Fibroblast of skin of back (primary cell): ENCODE measurements at regions not wholly inside any gene's neighbourhood (a gene's known extent, or its start where the extent isn't known, plus 50 kb on each side); places are given as distances from the start of the nearest gene placed in this dataset.

ENCODE experiments used
- DNase-seq: peaks from one replicate; pipeline ENCODE4 v3.0.0-alpha.2; 2013

GRCh38 chr6:19415605-19416326 is 421.4 kb upstream of the ID4 start:
- peak; percentile 88 for DNase-seq

DNA sequence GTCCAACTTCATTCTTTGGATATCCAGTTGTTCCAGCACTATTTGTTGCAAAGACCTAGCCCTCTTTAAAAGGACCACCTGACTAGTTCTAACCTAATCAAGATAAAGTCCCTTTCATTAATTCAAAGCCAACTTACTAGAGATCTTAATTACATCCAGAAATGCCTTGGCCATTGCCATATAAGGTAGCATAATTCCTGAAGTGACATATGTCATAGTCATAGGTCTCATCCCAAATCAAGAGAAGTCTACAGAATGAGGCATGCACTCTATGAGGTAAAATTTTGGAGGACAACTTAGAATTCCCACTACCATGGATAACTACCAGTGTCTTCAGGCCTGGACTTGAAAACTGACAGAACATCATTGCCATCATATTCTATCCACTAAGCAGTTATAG is 420.4 kb upstream of the ID4 start:
- DNase-seq = no peak

GRCh38 chr6:19417713-19418112 is 419.5 kb upstream of the ID4 start:
- peak; percentile 31 for DNase-seq

GRCh38 chr6:19424853-19425252 is 412.3 kb upstream of the ID4 start:
- DNase-seq = no peak

GRCh38 chr6:19427548-19427947 is 409.6 kb upstream of the ID4 start:
- DNase-seq = no peak

- DNase-seq = peak; percentile 20
These were observed 404.1 kb upstream of the ID4 start for GRCh38 chr6:19432966-19433498.

- DNase-seq = no peak
These were observed 403.1 kb upstream of the ID4 start for GRCh38 chr6:19434065-19434464.

DNA sequence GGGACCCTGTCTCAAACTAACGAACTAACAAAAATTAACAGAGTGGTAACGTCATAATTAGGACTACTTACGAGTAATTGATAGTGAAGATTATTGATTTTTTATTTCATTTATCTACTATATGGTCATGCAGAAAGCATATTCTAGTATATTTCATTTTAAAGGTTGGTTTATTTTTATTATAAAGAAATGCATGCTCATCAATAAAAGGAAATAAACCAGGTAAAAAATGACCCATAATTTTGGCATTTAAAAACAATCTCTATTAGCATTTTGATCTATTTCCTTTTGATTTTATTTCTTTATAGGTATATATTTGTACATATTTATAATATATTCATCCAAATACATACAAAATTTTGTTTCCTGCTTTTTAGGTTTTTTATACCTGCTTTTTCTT is 401.4 kb upstream of the ID4 start:
- DNase-seq = no peak

DNA sequence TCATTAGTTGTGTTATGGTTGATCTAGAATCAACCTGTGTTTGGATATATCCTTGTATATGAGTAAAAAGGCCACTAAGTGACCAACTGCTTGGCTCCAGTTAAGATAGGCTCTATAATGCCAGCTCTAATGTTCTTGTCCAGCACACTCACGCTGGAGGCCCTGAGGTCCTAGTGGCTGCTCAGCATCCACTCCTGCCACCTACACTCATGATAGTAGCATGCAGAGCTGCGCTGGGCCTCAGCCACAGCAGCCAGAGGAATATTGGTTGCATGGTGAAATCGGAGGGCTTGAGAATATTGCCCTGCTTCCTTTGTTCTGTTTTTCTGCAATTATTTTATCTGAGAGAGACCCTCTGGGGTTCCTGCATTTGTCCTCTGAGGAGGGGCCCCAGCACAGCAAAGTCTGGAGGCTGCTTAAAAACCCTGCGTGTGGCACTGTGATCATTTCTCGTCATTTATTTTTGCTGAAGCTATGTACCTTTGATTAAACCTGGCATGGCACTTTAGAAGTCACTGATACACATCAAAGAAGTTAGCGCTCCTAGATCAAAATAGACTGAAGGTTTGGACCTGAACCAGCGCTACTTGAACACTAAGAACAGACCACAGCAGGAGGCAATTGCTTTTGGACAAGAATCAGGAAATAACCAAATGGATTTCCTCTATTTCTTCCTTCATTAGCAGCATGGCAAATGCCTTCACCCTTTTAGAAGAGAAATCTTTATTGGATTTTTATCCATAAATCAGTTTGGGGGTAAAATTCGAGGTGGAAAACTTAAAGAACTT is 398.4 kb upstream of the ID4 start:
- DNase-seq = no peak

GRCh38 chr6:19440531-19440930 is 396.6 kb upstream of the ID4 start:
- no peak for DNase-seq

DNA sequence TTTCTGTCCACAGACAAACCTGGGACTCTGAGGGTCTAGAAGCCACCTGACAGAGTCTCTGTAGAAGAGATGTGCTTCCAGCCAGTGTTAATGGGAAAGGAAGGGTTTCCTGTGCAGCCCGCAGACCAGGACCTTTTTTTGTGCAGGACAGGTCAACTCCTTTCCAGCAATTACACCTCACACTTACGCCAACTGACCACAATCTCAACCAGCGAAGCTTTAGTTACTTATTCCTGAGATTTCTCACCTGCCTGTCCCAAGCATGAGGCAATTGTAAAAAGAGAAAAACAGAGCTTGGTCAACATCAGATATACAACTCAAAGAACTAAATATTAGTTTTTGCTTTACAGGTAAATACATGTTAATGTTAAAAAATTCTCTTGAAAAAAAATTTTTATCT is 393.8 kb upstream of the ID4 start:
- no peak for DNase-seq

DNA sequence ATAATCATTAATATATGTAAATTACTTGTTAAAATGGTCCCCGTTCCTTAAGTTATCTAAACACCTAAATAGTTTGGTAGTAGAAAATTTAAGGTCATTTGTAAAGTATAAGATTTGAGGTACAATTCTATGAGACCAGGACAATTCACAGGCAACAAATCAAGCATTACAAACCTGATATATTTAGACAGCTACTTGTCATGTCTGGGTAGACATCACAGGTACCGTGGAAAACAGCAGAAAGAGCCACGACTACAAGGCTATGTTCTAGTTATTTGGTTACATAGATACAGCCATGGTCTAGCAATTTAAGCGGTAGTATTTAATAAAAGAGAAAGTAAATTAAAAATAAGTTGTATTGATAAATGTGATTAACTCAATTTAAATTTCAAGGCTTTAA is 393.1 kb upstream of the ID4 start:
- no peak for DNase-seq

GRCh38 chr6:19444481-19444880 is 392.7 kb upstream of the ID4 start:
- peak; percentile 71 for DNase-seq

- DNase-seq = peak; percentile 55
These were observed 390.6 kb upstream of the ID4 start for GRCh38 chr6:19446570-19446969.

DNA sequence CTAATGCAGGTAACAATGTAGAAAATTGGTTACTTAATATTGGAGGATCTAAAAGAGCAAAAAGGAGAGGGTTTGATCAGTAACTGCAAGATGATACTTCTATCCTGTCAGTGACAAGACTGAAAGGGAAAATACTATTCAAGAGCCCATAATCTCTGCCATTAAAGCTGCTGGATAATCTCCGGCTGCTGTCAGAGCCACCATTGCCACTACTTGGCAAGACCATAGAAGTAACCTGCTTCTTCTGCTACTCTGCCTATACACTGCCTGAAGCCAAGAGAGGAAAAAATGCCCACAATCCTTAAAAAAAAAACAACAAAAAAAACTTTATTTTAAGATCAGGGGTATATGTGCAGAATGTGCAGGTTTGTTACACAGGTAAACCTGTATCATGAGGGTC is 386.5 kb upstream of the ID4 start:
- DNase-seq = no peak

GRCh38 chr6:19452495-19452894 is 384.7 kb upstream of the ID4 start:
- DNase-seq = no peak

DNA sequence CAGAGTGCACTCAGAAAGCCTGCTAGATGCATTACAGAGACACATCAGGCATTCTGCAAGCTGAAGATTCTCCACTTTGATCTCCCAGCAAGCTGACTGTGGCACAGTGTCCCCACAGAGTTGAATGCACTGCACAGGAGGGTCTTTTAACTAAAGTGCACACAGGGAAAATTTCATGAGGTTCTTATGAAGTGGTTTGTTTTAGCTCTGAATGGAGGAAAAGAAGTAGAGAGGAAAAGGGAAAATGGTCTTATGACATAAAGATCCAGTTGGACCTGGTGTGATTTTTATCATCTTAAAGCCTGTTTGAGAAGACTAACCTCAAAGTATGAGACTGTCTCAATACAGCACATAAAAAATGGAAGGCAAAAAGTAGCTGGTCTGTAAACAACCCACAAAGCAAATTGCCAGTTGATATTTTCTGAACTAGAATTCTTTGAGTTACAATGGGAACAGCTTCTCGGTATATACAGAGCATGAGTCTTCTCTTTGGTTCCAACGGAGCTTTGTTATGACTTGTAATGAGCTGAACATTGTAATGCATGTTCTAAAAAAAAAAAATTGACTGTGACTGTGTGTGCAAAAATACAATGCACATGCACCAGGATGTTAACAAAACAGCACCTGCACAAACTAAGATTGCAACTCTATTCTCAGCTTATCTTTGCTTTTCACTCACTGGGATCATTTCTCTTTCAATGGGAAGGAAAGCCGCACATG is 383.0 kb upstream of the ID4 start:
- DNase-seq = no peak

- DNase-seq = no peak
These were observed 382.3 kb upstream of the ID4 start for GRCh38 chr6:19454721-19455392.

GRCh38 chr6:19463250-19463649 is 373.9 kb upstream of the ID4 start:
- DNase-seq = no peak

GRCh38 chr6:19463925-19464324 is 373.2 kb upstream of the ID4 start:
- DNase-seq = no peak

DNA sequence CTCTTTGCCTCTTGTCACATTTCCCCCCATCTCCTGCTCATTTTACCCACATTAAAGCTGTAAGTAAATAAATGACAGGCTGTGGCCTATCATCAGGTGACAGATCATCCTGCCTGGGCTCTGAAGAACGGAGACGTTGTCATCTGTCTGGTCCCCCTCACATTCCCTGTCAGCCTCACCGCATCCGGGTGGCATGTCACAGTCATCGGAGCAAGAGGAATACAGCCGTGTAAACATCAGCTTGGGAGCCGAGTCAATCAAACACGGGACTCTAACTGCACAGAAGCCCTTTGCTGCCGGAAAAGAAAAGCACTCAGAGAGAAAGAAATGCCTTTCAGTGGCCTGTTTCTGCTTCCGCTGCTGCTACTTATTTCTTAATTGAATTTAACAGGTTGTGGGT is 371.9 kb upstream of the ID4 start:
- peak; percentile 67 for DNase-seq

- peak; percentile 95 for DNase-seq
These were observed 371.4 kb upstream of the ID4 start for GRCh38 chr6:19465760-19466159.

DNA sequence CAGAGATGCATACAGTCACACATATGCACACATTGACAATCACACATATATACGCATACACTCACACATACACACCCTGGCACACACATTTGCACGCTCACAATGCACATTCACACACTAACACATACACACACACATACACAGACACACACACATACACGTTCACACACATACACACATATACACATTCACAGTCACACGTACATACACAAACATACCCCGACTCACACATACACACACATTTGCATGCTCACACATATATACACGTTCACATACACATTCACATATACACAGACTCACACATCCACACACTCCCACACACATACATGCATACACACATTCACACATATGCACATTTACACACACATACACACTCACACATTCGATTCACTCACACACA is 366.8 kb upstream of the ID4 start:
- DNase-seq = no peak
